ENCODE measurements at regions not wholly inside any gene's neighbourhood (a gene's known extent, or its start where the extent isn't known, plus 50 kb on each side); places are given as distances from the start of the nearest gene placed in this dataset.

DNA sequence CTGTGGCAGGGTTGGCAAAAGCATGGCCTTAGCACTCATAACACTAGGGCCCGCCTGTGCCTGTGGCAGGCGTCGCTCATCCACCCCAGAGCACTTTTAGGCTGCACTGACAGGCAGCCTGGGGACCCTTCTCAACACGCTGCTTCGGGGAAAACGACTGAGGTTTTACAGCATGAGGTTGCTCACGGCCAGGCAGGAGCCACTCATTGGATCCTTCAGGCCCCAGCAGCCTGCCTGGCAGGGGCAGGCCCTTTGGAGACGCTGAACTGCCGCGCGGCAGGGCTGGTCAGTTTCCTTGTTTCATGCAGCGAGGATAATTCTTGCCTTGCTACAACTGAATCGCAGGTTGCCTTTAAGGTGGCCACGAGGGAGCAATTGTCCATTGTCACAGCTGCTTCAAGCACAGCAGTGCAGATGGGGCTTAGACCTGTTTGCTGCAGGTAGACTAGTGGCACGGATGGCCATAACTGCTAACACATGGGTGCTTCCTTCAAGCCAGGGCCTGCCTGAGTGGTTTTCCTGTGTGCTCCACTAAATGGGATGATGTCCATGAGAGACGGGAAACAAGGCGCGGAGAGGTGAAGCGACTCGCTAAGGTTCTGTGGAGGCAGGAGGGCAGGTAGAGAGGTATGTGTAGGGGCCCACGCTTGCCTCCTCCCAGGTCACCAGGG lies 49.9 kb upstream of the HS6ST1 start:
- TF ChIP-seq, protein P1, sequence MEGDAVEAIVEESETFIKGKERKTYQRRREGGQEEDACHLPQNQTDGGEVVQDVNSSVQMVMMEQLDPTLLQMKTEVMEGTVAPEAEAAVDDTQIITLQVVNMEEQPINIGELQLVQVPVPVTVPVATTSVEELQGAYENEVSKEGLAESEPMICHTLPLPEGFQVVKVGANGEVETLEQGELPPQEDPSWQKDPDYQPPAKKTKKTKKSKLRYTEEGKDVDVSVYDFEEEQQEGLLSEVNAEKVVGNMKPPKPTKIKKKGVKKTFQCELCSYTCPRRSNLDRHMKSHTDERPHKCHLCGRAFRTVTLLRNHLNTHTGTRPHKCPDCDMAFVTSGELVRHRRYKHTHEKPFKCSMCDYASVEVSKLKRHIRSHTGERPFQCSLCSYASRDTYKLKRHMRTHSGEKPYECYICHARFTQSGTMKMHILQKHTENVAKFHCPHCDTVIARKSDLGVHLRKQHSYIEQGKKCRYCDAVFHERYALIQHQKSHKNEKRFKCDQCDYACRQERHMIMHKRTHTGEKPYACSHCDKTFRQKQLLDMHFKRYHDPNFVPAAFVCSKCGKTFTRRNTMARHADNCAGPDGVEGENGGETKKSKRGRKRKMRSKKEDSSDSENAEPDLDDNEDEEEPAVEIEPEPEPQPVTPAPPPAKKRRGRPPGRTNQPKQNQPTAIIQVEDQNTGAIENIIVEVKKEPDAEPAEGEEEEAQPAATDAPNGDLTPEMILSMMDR (conservative IDR thresholded peaks at IDR 0.05; ENCODE audit: low read depth, low read length), result no peak
- H3K4me3 ChIP-seq (ENCODE audit: low read depth, low read length), result no peak overlapping the region
- DNase-seq (ENCODE audit: low read depth), result no peak

DNA sequence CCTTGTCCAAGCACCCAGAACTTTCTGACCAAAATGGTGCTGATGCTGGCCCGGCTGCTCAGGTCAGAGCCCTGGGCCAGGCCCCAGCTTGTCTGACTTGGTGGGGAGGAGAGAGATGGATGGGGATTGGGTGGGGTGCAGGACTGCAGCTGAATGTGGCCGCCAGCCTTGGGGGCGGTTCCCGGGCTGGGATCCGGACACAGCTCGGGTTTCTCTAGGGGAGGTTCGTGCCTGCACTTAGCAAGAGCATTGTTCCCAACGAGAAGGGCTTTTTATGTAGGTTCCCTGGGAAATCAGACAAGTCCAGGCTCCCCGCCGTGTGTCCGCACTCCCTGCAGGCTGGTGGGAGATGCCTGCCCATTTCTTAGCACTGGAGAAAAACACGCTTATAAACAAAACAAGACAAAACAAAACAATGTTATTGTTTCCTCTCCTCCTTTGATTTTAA lies 50.5 kb upstream of the HS6ST1 start:
- TF ChIP-seq, protein P1 (conservative IDR thresholded peaks at IDR 0.05; ENCODE audit: low read depth, low read length), result no peak
- DNase-seq (ENCODE audit: low read depth), result no peak

DNA sequence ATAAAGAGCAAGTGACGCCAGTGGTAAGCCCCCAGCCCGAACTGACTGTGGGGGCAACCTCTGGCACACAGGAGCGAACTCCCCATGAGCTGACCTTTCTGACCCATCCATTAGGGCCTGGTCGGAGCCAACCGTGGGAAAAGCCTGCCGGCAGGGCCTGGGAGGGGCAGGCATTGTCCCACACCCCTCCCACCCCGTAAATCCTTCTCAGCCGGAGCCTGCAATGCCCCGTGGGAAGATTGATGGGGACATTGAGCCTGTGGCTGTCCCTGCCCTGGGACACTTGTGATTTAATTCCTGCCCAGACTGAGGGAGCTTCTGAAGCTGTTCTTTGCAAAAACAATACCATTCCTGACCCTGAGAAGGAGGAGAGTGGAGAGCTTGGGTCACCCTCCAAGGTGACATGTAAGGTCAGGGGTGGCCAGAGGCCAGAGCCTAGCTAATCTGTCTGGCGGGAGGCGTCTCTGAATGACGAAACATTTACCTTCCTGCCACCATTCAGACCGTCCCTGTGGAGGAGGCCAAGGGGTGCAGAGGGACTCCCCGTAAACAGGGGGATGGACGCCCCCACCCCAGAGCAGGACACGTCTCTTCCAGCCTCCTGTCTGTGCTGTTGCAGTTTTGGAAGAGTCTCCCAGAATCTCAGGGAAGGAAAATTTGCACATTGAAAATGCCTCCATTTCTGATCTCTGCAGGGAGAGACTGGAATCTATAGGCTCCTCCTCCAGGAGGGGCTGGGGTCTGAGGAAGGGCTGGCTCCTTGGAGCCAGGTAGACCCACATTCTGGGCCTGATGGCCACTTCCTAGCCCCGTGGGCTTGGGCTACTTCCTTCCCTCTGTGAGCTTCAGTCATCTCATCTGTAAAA lies 51.2 kb upstream of the HS6ST1 start:
- no peak for DNase-seq (ENCODE audit: low read depth)
- TF ChIP-seq, protein P1 (conservative IDR thresholded peaks at IDR 0.05; ENCODE audit: low read depth, low read length), result no peak
- no peak overlapping the region for H3K4me3 ChIP-seq (ENCODE audit: low read depth, low read length)

More for the DNA sequence above, 50.5 kb upstream of the HS6ST1 start:
- H3K4me3 ChIP-seq (ENCODE audit: low read depth, low read length), result no peak overlapping the region

DNA sequence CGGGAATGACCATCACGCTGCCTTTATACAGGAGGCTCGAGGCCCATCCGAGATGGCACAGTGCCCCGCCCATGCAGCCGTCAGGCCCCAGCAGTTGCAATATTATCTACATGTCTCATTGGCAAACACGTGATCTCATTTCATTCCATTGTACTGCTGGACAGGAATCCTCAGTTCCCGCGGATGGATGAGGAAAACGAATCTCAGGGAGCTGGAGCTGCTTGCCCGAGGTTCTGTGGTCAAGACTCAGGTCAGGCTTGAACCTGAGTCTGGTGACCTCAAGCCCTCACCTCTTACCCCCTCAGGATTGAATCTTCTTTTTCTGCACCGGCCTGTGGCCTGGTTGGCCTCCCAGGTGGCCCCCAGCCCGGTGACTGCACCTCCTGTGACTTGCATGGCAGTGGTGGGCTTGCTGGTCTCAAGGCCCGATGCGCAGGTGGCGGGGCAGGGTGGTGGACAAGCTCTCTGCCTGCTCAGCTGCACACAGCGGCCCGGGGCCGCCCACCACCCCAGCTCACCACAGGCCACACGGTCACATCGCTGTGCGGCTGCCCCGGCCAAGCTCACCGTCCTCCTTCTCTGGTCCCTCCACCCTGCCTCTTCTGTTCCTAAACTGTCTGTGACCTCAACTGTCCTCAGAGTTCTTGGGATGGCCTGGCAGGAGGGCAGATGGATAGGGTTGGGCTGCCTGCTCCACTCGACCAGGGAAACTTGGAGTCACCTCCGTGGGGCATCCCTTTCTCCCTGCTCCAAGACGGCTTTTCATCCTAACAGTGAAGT lies 52.0 kb upstream of the HS6ST1 start:
- no peak overlapping the region for H3K4me3 ChIP-seq (ENCODE audit: low read depth, low read length)
- no peak for DNase-seq (ENCODE audit: low read depth)
- TF ChIP-seq, protein P1 (conservative IDR thresholded peaks at IDR 0.05; ENCODE audit: low read depth, low read length), result no peak

DNA sequence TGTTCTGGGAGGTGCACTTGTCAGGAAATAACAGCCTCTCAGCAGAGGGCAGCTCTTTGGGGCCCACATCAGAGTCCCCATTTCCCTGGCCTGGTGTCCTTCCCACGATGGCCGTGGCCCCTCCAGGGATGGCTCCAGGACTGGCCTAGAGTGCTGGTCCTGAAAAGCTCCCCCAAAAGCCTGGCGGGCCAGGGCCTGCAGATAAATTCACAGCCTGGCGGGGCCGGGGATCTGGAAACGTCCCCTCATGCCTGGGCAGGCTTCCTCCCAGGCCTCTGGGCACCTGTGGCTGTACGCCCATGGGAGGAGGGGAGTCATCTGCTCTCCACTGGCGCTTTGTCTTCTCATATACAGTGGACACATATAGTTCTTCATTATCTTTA lies 52.6 kb upstream of the HS6ST1 start:
- TF ChIP-seq, protein P1 (conservative IDR thresholded peaks at IDR 0.05; ENCODE audit: low read depth, low read length), result no peak
- DNase-seq (ENCODE audit: low read depth), result no peak

DNA sequence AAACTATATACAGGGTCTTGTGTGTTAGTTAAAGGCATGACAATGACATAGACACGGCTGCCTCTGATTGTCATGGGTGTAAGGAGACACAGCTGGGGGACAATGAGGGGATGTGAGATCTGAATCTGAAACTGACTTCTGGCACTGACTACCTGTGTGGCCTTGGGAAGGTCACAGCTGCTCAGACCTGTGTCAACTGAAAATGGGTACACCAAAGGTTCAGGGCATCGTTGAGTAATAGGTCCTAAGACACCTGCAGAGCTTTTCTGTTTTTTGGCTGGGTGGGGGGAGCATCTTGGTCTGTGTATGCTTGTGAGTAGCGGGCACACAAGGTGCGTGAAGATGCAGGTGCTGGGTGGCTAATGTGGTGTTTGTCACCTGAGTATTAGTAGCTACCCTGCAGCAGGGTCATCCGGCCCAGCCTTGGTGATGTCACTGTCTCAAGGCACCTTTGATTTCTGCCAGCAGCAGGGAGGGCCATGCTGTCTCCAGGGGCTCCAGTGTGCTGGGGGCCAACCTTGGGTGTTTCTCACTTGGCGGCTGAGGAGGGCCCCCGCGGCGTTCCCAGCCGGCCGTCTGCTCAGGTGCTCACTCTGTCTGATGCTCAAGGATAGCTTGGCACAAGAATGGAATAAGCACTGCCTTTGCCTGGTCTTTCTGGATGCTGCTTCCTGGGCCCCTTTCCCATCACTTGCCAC lies 53.1 kb upstream of the HS6ST1 start:
- no peak for DNase-seq (ENCODE audit: low read depth)
- TF ChIP-seq, protein P1 (conservative IDR thresholded peaks at IDR 0.05; ENCODE audit: low read depth, low read length), result no peak
- no peak overlapping the region for H3K4me3 ChIP-seq (ENCODE audit: low read depth, low read length)

More for the DNA sequence above, 52.6 kb upstream of the HS6ST1 start:
- no peak overlapping the region for H3K4me3 ChIP-seq (ENCODE audit: low read depth, low read length)
